ENCODE measurements at regions not wholly inside any gene's neighbourhood (a gene's known extent, or its start where the extent isn't known, plus 50 kb on each side); places are given as distances from the start of the nearest gene placed in this dataset.

GRCh38 chr6:91804981-91805380 lies 1218.1 kb upstream of the MAP3K7 start:
- H3K4me3 ChIP-seq (replicated peaks in 1 of 3; ENCODE audit: low read depth in 2 of 3, low read length in 3 of 3): no peak overlapping the region
- no peaks in the 10 kb centered on the region for H4K20me1 ChIP-seq (ENCODE audit: insufficient read depth, low read length)
- H3K27me3 Mint-ChIP-seq (ENCODE audit: low read depth in 3 of 3): no peaks in the 10 kb centered on the region
- H3K4me1 Mint-ChIP-seq: no peaks in the 10 kb centered on the region
- no peak for DNase-seq
- H3K36me3 Mint-ChIP-seq: no peaks in the 10 kb centered on the region
- H3K9me3 ChIP-seq (replicated peaks in 1 of 2; ENCODE audit: control insufficient read depth in 1 of 2, insufficient read depth in 1 of 2, low read length in 2 of 2): peaks cover 0 to 6% of the 10 kb centered on the region in 2 donors
- no peak overlapping the region for H3K27ac Mint-ChIP-seq
- H3K27me3 ChIP-seq (ENCODE audit: control insufficient read depth in 2 of 2, insufficient read depth in 2 of 2, low read length in 2 of 2): no peaks in the 10 kb centered on the region
- TF ChIP-seq CTCF (IDR thresholded peaks at IDR 0.05): no peak
- no peak overlapping the region for H3K4me3 Mint-ChIP-seq
- H3K4me2 ChIP-seq (replicated peaks; ENCODE audit: extremely low read depth, low read length, poor library complexity, severe bottlenecking): no peak overlapping the region
- H2AFZ ChIP-seq (ENCODE audit: insufficient read depth, low read depth, low read length, poor library complexity, severe bottlenecking): no peak overlapping the region
- no peak overlapping the region for H3K27ac ChIP-seq (ENCODE audit: low read depth in 1 of 2, low read length in 2 of 2)
- H3K79me2 ChIP-seq (ENCODE audit: insufficient read depth, low read length): no peaks in the 10 kb centered on the region
- no peaks in the 10 kb centered on the region for H3K4me1 ChIP-seq (ENCODE audit: control insufficient read depth in 1 of 2, insufficient read depth in 2 of 2, low read length in 2 of 2)
- no peaks in the 10 kb centered on the region for H3K36me3 ChIP-seq (replicated peaks in 1 of 2; ENCODE audit: control insufficient read depth in 1 of 2, insufficient read depth in 2 of 2, low read length in 2 of 2)
- intact Hi-C loops (cut with micrococcal nuclease): no loop called here
- 83% methylated on average over 1 of the region's 3 CpGs for WGBS (ENCODE audit: insufficient coverage)
- H3K9me3 Mint-ChIP-seq: peaks cover 0 to 3% (median 0%) of the 10 kb centered on the region in 7 donors
- H3K9ac ChIP-seq (ENCODE audit: insufficient read depth, low read length, poor library complexity, severe bottlenecking): no peak overlapping the region

- WGBS (ENCODE audit: insufficient coverage): no CpG with 5 or more reads among the region's 1 CpG
- TF ChIP-seq CTCF (IDR thresholded peaks at IDR 0.05): no peak
Observed at GRCh38 chr6:91802431-91802830, 1215.6 kb upstream of the MAP3K7 start.

More at GRCh38 chr6:91802431-91802830, 1215.6 kb upstream of the MAP3K7 start:
- intact Hi-C loops (cut with micrococcal nuclease): no loop called here
- Histone ChIP-seq H3K36me3 (replicated peaks in 1 of 2; ENCODE audit: control insufficient read depth in 1 of 2, insufficient read depth in 2 of 2, low read length in 2 of 2) (no peaks in the 10 kb centered on the region), H3K9ac (ENCODE audit: insufficient read depth, low read length, poor library complexity, severe bottlenecking) (no peak overlapping the region), H3K4me2 (replicated peaks; ENCODE audit: extremely low read depth, low read length, poor library complexity, severe bottlenecking) (no peak overlapping the region), H3K9me3 (replicated peaks in 1 of 2; ENCODE audit: control insufficient read depth in 1 of 2, insufficient read depth in 1 of 2, low read length in 2 of 2) (peaks cover 0 to 6% of the 10 kb centered on the region in 2 donors), H3K79me2 (ENCODE audit: insufficient read depth, low read length) (no peaks in the 10 kb centered on the region), H3K4me1 (ENCODE audit: control insufficient read depth in 1 of 2, insufficient read depth in 2 of 2, low read length in 2 of 2) (no peaks in the 10 kb centered on the region), H3K4me3 (replicated peaks in 1 of 3; ENCODE audit: low read depth in 2 of 3, low read length in 3 of 3) (no peak overlapping the region), H4K20me1 (ENCODE audit: insufficient read depth, low read length) (no peaks in the 10 kb centered on the region), H3K27me3 (ENCODE audit: control insufficient read depth in 2 of 2, insufficient read depth in 2 of 2, low read length in 2 of 2) (no peaks in the 10 kb centered on the region), H3K27ac (ENCODE audit: low read depth in 1 of 2, low read length in 2 of 2) (no peak overlapping the region), H2AFZ (ENCODE audit: insufficient read depth, low read depth, low read length, poor library complexity, severe bottlenecking) (no peak overlapping the region)
- no peak for DNase-seq
- no peaks in the 10 kb centered on the region for H3K4me1 Mint-ChIP-seq
- H3K9me3 Mint-ChIP-seq: no peaks in the 10 kb centered on the region
- H3K27ac Mint-ChIP-seq: no peak overlapping the region
- H3K36me3 Mint-ChIP-seq: no peaks in the 10 kb centered on the region
- no peak overlapping the region for H3K4me3 Mint-ChIP-seq
- no peaks in the 10 kb centered on the region for H3K27me3 Mint-ChIP-seq (ENCODE audit: low read depth in 3 of 3)
